HT1080 (cell line): ENCODE measurements at regions not wholly inside any gene's neighbourhood (a gene's known extent, or its start where the extent isn't known, plus 50 kb on each side); places are given as distances from the start of the nearest gene placed in this dataset.
"Not testable (repeated sequence)": the region's sequence is repeated elsewhere in the genome, so short reads cannot be mapped to it uniquely, and the experiment has no call there.

Experiments
- DNase-seq: peaks from one replicate; pipeline ENCODE4 v3.0.0-alpha.2; 2015; ENCODE audit warnings: low read depth

- not testable (repeated sequence) for DNase-seq
These were observed 5455.9 kb upstream of the TPTE start for GRCh38 chr21:5065240-5066211.

DNA sequence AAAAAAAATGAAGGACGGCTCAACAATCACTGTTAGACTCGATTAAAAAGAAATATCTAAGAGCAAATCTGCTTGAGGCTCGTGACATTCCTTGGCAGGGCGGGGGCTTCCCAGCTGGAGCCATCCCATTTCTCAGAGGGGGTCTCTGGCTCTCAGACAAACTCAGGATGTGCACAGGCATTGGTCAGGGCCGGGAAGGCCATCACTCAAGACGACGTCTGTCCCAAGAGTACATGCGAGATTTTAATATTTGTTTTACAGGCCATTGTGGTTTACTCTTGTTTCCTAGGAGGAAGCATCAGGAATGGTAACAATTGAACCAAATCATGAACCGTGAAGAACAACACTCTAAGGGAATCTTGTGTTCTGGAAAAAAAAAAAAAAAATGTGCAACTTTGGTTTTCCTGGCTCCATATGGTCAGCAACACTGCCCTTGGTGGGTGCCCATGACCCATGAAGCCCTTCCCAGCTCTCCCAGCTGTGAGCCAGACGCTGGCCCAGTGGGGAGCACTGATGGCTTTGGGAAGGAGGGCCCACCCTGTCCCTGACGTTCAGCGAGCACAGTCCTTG lies 5454.6 kb upstream of the TPTE start:
- not testable (repeated sequence) for DNase-seq

DNA sequence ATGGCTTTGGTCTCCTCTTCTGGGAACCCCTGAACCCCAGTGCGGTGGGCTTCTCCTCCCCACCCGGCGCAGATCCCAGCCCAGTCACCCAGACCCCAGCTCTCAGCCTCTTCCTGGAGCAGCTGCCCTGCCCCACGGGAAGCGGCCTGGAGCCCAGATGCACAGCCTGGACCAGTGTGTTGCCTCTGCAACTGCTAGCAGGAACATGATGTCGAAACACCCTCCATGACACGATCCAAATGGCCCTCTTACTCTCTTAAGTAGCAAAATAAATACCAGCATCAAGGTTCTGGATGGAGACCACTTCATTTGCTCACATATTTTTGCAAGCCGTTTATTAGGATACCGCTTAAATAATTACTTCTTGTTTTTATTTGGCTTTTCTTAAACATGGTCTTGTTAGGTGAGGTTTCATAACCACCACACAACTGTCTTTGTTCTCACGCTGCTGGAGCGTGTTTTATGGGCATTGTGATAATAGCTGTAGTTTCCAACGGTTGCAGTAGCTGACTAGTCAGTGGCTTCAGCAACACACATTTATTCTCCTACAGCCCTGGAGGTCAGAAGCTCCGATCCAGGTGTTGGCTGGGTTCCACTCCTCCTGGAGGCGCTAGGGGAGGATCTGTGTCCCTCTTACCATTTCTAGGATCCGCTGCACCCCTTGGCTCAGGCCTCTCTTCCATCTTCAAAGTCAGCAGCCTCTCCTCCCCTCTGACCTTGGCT lies 5453.9 kb upstream of the TPTE start:
- DNase-seq = not testable (repeated sequence)

DNA sequence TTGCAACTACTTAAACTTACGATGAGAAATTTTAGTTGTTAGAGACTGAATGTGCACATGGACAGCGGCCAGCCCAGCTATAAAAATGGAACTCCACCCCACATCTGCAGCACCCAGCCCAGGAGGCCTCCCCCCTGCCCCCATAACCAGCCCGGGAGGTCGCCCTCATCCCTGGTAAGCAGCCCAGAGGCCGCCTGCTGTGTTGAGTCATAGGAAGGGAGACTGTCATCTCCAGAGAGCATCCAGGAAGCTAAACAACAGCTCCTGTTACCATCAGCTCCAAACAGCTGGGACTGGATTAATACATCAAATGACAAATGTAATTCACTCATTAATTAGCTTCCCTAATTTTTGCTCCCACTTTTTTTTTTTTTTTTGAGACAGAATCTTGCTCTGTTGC lies 5452.7 kb upstream of the TPTE start:
- not testable (repeated sequence) for DNase-seq

- not testable (repeated sequence) for DNase-seq
These were observed 5450.2 kb upstream of the TPTE start for GRCh38 chr21:5071180-5071579.

DNA sequence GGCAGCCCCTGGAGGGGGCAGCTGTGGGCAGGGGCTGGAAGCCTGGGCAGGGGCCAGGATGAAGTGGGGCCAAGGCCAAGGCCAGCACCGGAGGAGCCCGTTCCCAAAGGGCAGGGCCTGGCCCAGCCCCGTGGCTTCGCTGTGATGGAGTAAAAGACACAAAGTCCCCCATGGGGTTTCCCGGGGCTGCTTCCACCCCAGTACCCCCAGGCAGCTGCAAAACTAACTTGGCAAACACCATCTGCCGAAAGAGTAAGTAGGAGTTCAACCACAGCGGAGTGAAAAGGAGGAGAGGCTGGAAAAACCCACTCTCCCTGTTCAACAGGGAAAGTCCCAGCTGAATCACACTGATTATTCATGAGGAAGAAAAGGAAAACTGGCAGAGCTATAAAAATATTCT lies 5444.5 kb upstream of the TPTE start:
- not testable (repeated sequence) for DNase-seq

GRCh38 chr21:5079361-5079760 lies 5442.0 kb upstream of the TPTE start:
- DNase-seq = not testable (repeated sequence)

DNA sequence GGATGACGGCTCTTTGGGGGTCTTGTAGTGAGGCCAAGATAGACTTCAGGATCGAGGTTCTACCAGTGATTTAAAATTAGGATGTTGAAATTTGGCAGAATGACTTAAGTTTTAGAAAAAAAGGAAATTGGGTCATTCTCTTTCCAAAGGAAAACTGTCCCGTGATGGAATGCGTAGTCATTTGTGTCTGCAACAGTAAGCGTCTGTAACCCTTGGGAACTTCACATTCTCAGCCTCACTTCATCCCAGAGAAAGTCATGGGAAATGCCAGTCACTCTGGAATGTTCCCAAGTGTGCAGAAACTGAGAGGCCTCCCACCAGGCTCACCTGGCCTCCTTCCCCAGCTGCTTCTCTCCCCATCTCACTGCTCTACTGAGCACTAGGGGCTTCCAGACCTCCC lies 5441.4 kb upstream of the TPTE start:
- not testable (repeated sequence) for DNase-seq

- DNase-seq = not testable (repeated sequence)
These were observed 5437.1 kb upstream of the TPTE start for GRCh38 chr21:5084246-5084645.

GRCh38 chr21:5085456-5085855 lies 5435.9 kb upstream of the TPTE start:
- not testable (repeated sequence) for DNase-seq

DNA sequence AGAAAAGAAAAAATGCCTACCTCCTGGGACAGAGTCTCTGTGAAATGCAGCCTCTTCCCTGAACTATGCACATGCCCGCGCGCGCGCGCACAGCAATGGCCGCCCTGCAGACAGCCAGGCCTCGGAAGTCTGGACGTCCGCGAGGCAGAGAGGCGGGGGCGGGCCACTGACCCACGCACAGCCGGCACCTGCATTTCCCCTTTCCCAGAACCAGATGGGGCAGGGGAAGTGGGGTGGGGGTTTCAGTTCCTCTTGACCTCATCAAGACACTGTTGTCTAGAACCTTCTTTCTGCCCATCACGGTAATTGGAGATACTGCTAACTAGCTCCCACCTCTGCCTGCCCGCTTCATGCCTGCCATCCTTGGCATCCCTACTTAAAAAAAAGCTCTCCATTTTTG lies 5435.0 kb upstream of the TPTE start:
- not testable (repeated sequence) for DNase-seq

DNA sequence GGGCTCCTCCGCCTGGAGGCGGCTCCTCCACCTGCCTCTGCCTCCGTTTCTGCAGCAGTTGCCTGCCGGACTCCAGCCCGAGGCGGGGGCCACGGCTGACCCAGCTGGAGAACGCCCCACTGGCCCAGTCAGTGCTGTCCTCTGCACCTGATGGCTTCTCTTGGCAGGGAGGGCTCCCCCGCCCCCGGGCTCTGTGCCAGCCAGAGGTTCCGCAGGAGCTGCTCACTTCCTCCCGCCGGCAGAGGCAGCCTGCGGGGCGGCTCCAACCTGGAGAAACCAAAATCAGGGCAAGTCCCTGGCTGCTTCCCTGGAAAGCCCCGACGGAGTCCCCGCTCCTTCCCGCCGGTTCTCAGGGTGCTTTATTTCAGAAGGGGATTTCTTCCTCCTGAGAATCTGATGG lies 5432.6 kb upstream of the TPTE start:
- DNase-seq = not testable (repeated sequence)

DNA sequence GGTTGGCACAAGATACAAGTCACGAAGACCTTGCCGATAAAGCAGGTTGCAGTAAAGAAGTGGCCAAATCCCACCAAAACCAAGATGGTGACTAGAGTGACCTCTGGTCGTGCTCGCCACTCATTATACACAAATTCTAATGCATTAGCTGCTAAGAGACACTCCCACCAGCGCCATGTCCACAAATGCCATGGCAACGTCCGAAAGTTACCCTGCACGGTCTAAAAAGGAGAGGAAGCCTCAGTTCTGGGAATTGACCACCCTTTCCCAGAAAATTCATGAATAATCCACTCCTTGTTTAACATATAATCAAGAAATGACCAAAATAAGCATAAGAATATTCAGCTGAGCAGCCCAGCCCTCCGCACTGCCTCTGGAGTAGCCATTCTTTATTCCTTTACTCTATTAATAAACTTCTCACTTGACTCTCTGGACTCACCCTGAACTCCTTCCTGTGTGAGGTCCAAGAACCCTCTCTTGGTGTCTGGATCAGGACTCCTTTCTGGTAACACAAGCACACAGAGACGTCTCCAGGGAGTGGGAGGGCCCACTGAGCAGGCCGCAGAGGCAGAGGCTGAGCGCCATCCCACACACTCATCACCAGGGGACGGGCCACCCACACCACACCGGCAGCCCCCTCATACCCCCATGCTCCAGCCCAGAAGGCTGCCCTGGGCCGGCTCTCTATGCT lies 5431.8 kb upstream of the TPTE start:
- DNase-seq = not testable (repeated sequence)

GRCh38 chr21:5090132-5091079 lies 5431.0 kb upstream of the TPTE start:
- DNase-seq = not testable (repeated sequence)

DNA sequence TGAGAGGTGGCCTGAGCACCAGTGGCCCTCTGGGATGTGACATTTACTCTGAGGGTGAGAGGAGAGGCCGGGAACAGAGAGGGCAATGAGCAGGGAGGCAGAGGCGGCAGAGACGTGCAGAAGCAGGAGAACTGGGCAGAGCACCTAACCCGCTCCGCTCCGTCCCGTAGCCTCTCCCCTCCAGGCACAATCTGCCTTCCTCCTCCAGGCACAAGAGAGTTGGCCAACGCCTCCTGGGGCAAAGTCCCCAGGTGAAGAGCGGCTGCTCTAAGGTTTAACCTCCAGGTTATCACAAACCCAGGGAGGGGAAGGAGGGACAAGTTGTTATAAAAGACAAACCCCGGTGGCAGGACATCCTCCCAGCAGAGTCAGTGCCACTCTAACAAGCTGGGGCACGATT lies 5430.1 kb upstream of the TPTE start:
- not testable (repeated sequence) for DNase-seq

DNA sequence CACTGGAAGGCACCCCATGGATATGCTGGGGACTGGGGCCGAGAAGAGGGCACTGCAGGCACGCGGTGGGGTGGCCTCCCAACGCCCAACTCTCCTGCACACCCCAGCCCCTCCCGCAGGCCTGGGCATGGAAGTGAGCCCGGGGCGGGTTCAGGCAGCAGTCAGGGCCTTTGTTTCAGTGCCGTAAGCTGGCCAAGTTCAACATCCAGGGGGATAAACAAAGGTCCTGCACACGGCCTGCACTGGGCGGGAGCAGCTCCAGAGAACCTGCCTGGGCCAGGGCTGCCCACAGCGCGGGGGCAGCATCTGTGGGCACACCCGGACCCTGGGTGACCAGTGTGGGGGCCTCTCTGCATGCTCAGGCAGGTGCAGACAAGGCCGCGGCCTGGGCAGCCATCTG lies 5425.8 kb upstream of the TPTE start:
- DNase-seq = not testable (repeated sequence)

DNA sequence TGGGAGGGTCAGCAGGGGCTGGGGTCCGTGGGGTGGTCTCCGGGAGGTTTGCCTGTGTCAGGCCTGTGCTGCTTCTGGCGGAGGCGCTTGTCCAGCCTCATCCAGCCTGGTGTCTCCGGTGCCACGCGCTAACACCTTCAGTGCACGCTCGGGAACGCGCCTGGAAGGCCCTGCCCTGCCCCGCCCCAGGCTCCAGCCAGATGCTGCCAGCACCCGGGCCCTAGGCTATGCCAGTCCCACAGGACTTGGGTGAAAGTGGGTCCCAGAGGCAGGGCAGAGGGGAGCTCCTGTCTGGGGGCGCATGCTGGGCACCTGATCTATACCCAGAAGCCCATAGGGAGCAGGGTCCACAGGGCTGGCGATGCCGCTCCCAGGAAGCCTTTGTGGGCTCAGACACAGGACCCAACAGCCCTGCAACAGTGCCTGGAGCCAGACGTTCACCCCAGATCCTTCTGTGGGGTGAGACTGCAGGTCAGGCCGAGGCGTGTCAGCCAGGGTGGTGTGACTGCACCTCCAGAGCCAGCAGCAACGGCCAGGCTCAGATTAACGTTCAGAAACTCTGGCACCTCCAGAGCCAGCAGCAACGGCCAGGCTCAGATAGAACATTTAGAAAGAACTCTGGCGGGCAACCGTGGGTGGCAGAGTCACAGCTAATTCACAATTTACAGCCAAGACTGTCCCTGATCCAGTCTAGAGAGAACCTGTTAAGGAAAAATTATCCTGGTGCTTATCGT lies 5423.2 kb upstream of the TPTE start:
- not testable (repeated sequence) for DNase-seq

GRCh38 chr21:5100604-5101174 lies 5420.7 kb upstream of the TPTE start:
- not testable (repeated sequence) for DNase-seq

DNA sequence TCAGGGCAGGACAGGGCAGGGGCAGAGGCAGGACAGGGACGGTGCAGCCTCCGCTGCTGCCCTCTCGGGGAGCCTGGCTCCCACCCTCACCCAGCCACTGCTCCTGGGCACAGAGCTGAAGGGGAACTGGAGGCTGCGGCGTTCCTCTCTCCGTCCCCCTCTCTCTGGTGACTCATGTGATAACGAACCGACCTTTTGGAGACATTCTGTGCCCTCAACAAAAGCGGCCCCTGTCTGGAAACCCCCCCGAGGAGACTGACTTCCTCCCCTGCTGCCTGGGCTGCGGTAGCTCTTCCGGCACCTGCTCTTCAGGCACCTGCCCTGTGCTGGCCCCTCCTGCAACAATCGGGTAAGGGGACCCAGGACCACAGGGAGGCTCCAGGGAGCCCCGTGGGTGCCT lies 5419.6 kb upstream of the TPTE start:
- not testable (repeated sequence) for DNase-seq
